Ishikawa (cell line): ENCODE measurements at regions not wholly inside any gene's neighbourhood (a gene's known extent, or its start where the extent isn't known, plus 50 kb on each side); places are given as distances from the start of the nearest gene placed in this dataset.

Source experiments
- CREB1 ChIP-seq: IDR thresholded peaks from 2 replicates; pipeline ENCODE4 v1.6.1; 2012; ENCODE audit warnings: low read depth
- RAD21 ChIP-seq: IDR thresholded peaks from 2 replicates; pipeline ENCODE4 v1.6.1; 2012; ENCODE audit warnings: low read depth
- TCF12 ChIP-seq: IDR thresholded peaks from 2 replicates; pipeline ENCODE4 v1.6.1; 2012; ENCODE audit warnings: low read depth
- TF ChIP-seq, protein P1 (sequence below): IDR thresholded peaks from 2 replicates; pipeline ENCODE4 v1.6.1; 2012

GRCh38 chr5:113760486-113760885, 247.0 kb downstream of the YTHDC2 start:
- no peak for TF ChIP-seq RAD21
- no peak for TF ChIP-seq TCF12
- TF ChIP-seq, protein P1, sequence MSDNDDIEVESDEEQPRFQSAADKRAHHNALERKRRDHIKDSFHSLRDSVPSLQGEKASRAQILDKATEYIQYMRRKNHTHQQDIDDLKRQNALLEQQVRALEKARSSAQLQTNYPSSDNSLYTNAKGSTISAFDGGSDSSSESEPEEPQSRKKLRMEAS, result no peak
- TF ChIP-seq CREB1, result no peak
